ENCODE measurements at regions not wholly inside any gene's neighbourhood (a gene's known extent, or its start where the extent isn't known, plus 50 kb on each side); places are given as distances from the start of the nearest gene placed in this dataset.
"Not testable (repeated sequence)": the region's sequence is repeated elsewhere in the genome, so short reads cannot be mapped to it uniquely, and the experiment has no call there.

- H3K9ac ChIP-seq (ENCODE audit: low read depth in 1 of 2, low read length in 2 of 2); H3K4me3 ChIP-seq (ENCODE audit: low read depth in 1 of 2, low read length in 2 of 2); H3K27ac ChIP-seq (ENCODE audit: low read depth, low read length); H3K4me1 ChIP-seq (ENCODE audit: control insufficient read depth in 1 of 2, insufficient read depth in 2 of 2, low read length in 2 of 2); H3K36me3 ChIP-seq (ENCODE audit: control insufficient read depth in 1 of 2, insufficient read depth in 2 of 2, low read length in 2 of 2); H3K9me3 ChIP-seq (ENCODE audit: control insufficient read depth in 1 of 2, low read length in 2 of 2); H3K27me3 ChIP-seq (ENCODE audit: control insufficient read depth in 1 of 2, insufficient read depth in 2 of 2, low read length in 2 of 2): not testable (repeated sequence)
These were observed 2897.3 kb downstream of the RPIA start for GRCh38 chr2:91588782-91589223.

- H3K4me1 ChIP-seq (ENCODE audit: control insufficient read depth in 1 of 2, insufficient read depth in 2 of 2, low read length in 2 of 2); H3K27me3 ChIP-seq (ENCODE audit: control insufficient read depth in 1 of 2, insufficient read depth in 2 of 2, low read length in 2 of 2); H3K4me3 ChIP-seq (ENCODE audit: low read depth in 1 of 2, low read length in 2 of 2); H3K27ac ChIP-seq (ENCODE audit: low read depth, low read length); H3K9ac ChIP-seq (ENCODE audit: low read depth in 1 of 2, low read length in 2 of 2); H3K9me3 ChIP-seq (ENCODE audit: control insufficient read depth in 1 of 2, low read length in 2 of 2); H3K36me3 ChIP-seq (ENCODE audit: control insufficient read depth in 1 of 2, insufficient read depth in 2 of 2, low read length in 2 of 2): not testable (repeated sequence)
These were observed 2898.2 kb downstream of the RPIA start for GRCh38 chr2:91589454-91590328.

GRCh38 chr2:91590381-91590780 is 2898.9 kb downstream of the RPIA start:
- H3K4me1 ChIP-seq (ENCODE audit: control insufficient read depth in 1 of 2, insufficient read depth in 2 of 2, low read length in 2 of 2); H3K9ac ChIP-seq (ENCODE audit: low read depth in 1 of 2, low read length in 2 of 2); H3K27ac ChIP-seq (ENCODE audit: low read depth, low read length); H3K4me3 ChIP-seq (ENCODE audit: low read depth in 1 of 2, low read length in 2 of 2); H3K36me3 ChIP-seq (ENCODE audit: control insufficient read depth in 1 of 2, insufficient read depth in 2 of 2, low read length in 2 of 2); H3K9me3 ChIP-seq (ENCODE audit: control insufficient read depth in 1 of 2, low read length in 2 of 2); H3K27me3 ChIP-seq (ENCODE audit: control insufficient read depth in 1 of 2, insufficient read depth in 2 of 2, low read length in 2 of 2): not testable (repeated sequence)

GRCh38 chr2:91591066-91591465 is 2899.6 kb downstream of the RPIA start:
- not testable (repeated sequence) for H3K4me1 ChIP-seq (ENCODE audit: control insufficient read depth in 1 of 2, insufficient read depth in 2 of 2, low read length in 2 of 2); H3K27me3 ChIP-seq (ENCODE audit: control insufficient read depth in 1 of 2, insufficient read depth in 2 of 2, low read length in 2 of 2); H3K4me3 ChIP-seq (ENCODE audit: low read depth in 1 of 2, low read length in 2 of 2); H3K9me3 ChIP-seq (ENCODE audit: control insufficient read depth in 1 of 2, low read length in 2 of 2); H3K27ac ChIP-seq (ENCODE audit: low read depth, low read length); H3K36me3 ChIP-seq (ENCODE audit: control insufficient read depth in 1 of 2, insufficient read depth in 2 of 2, low read length in 2 of 2); H3K9ac ChIP-seq (ENCODE audit: low read depth in 1 of 2, low read length in 2 of 2)

GRCh38 chr2:91597436-91597835 is 2906.0 kb downstream of the RPIA start:
- H3K36me3 ChIP-seq (ENCODE audit: control insufficient read depth in 1 of 2, insufficient read depth in 2 of 2, low read length in 2 of 2); H3K9me3 ChIP-seq (ENCODE audit: control insufficient read depth in 1 of 2, low read length in 2 of 2); H3K4me1 ChIP-seq (ENCODE audit: control insufficient read depth in 1 of 2, insufficient read depth in 2 of 2, low read length in 2 of 2); H3K4me3 ChIP-seq (ENCODE audit: low read depth in 1 of 2, low read length in 2 of 2); H3K9ac ChIP-seq (ENCODE audit: low read depth in 1 of 2, low read length in 2 of 2); H3K27me3 ChIP-seq (ENCODE audit: control insufficient read depth in 1 of 2, insufficient read depth in 2 of 2, low read length in 2 of 2); H3K27ac ChIP-seq (ENCODE audit: low read depth, low read length): not testable (repeated sequence)

- not testable (repeated sequence) for H3K4me3 ChIP-seq (ENCODE audit: low read depth in 1 of 2, low read length in 2 of 2); H3K9me3 ChIP-seq (ENCODE audit: control insufficient read depth in 1 of 2, low read length in 2 of 2); H3K4me1 ChIP-seq (ENCODE audit: control insufficient read depth in 1 of 2, insufficient read depth in 2 of 2, low read length in 2 of 2); H3K9ac ChIP-seq (ENCODE audit: low read depth in 1 of 2, low read length in 2 of 2); H3K27ac ChIP-seq (ENCODE audit: low read depth, low read length); H3K36me3 ChIP-seq (ENCODE audit: control insufficient read depth in 1 of 2, insufficient read depth in 2 of 2, low read length in 2 of 2); H3K27me3 ChIP-seq (ENCODE audit: control insufficient read depth in 1 of 2, insufficient read depth in 2 of 2, low read length in 2 of 2)
These were observed 2907.0 kb downstream of the RPIA start for GRCh38 chr2:91598519-91598918.

- not testable (repeated sequence) for H3K4me1 ChIP-seq (ENCODE audit: control insufficient read depth in 1 of 2, insufficient read depth in 2 of 2, low read length in 2 of 2); H3K9ac ChIP-seq (ENCODE audit: low read depth in 1 of 2, low read length in 2 of 2)
These were observed 2907.5 kb downstream of the RPIA start for GRCh38 chr2:91599000-91599399.

GRCh38 chr2:91602860-91603259 is 2911.4 kb downstream of the RPIA start:
- H3K4me1 ChIP-seq (ENCODE audit: control insufficient read depth in 1 of 2, insufficient read depth in 2 of 2, low read length in 2 of 2); H3K36me3 ChIP-seq (ENCODE audit: control insufficient read depth in 1 of 2, insufficient read depth in 2 of 2, low read length in 2 of 2); H3K27ac ChIP-seq (ENCODE audit: low read depth, low read length); H3K27me3 ChIP-seq (ENCODE audit: control insufficient read depth in 1 of 2, insufficient read depth in 2 of 2, low read length in 2 of 2); H3K4me3 ChIP-seq (ENCODE audit: low read depth in 1 of 2, low read length in 2 of 2); H3K9ac ChIP-seq (ENCODE audit: low read depth in 1 of 2, low read length in 2 of 2); H3K9me3 ChIP-seq (ENCODE audit: control insufficient read depth in 1 of 2, low read length in 2 of 2): not testable (repeated sequence)

More at GRCh38 chr2:91599000-91599399, 2907.5 kb downstream of the RPIA start:
- H3K27me3 ChIP-seq (ENCODE audit: control insufficient read depth in 1 of 2, insufficient read depth in 2 of 2, low read length in 2 of 2); H3K9me3 ChIP-seq (ENCODE audit: control insufficient read depth in 1 of 2, low read length in 2 of 2); H3K36me3 ChIP-seq (ENCODE audit: control insufficient read depth in 1 of 2, insufficient read depth in 2 of 2, low read length in 2 of 2); H3K4me3 ChIP-seq (ENCODE audit: low read depth in 1 of 2, low read length in 2 of 2); H3K27ac ChIP-seq (ENCODE audit: low read depth, low read length): not testable (repeated sequence)

- not testable (repeated sequence) for H3K9me3 ChIP-seq (ENCODE audit: control insufficient read depth in 1 of 2, low read length in 2 of 2); H3K36me3 ChIP-seq (ENCODE audit: control insufficient read depth in 1 of 2, insufficient read depth in 2 of 2, low read length in 2 of 2); H3K4me3 ChIP-seq (ENCODE audit: low read depth in 1 of 2, low read length in 2 of 2); H3K27me3 ChIP-seq (ENCODE audit: control insufficient read depth in 1 of 2, insufficient read depth in 2 of 2, low read length in 2 of 2); H3K4me1 ChIP-seq (ENCODE audit: control insufficient read depth in 1 of 2, insufficient read depth in 2 of 2, low read length in 2 of 2); H3K9ac ChIP-seq (ENCODE audit: low read depth in 1 of 2, low read length in 2 of 2); H3K27ac ChIP-seq (ENCODE audit: low read depth, low read length)
These were observed 2912.5 kb downstream of the RPIA start for GRCh38 chr2:91603996-91604395.

- H3K9me3 ChIP-seq (ENCODE audit: control insufficient read depth in 1 of 2, low read length in 2 of 2); H3K4me3 ChIP-seq (ENCODE audit: low read depth in 1 of 2, low read length in 2 of 2); H3K9ac ChIP-seq (ENCODE audit: low read depth in 1 of 2, low read length in 2 of 2); H3K27ac ChIP-seq (ENCODE audit: low read depth, low read length); H3K4me1 ChIP-seq (ENCODE audit: control insufficient read depth in 1 of 2, insufficient read depth in 2 of 2, low read length in 2 of 2); H3K27me3 ChIP-seq (ENCODE audit: control insufficient read depth in 1 of 2, insufficient read depth in 2 of 2, low read length in 2 of 2); H3K36me3 ChIP-seq (ENCODE audit: control insufficient read depth in 1 of 2, insufficient read depth in 2 of 2, low read length in 2 of 2): not testable (repeated sequence)
These were observed 2913.2 kb downstream of the RPIA start for GRCh38 chr2:91604629-91605028.

GRCh38 chr2:91623739-91624138 is 2932.3 kb downstream of the RPIA start:
- H3K4me3 ChIP-seq (ENCODE audit: low read depth in 1 of 2, low read length in 2 of 2); H3K27ac ChIP-seq (ENCODE audit: low read depth, low read length); H3K9ac ChIP-seq (ENCODE audit: low read depth in 1 of 2, low read length in 2 of 2); H3K9me3 ChIP-seq (ENCODE audit: control insufficient read depth in 1 of 2, low read length in 2 of 2); H3K4me1 ChIP-seq (ENCODE audit: control insufficient read depth in 1 of 2, insufficient read depth in 2 of 2, low read length in 2 of 2); H3K27me3 ChIP-seq (ENCODE audit: control insufficient read depth in 1 of 2, insufficient read depth in 2 of 2, low read length in 2 of 2); H3K36me3 ChIP-seq (ENCODE audit: control insufficient read depth in 1 of 2, insufficient read depth in 2 of 2, low read length in 2 of 2): not testable (repeated sequence)
